ENCODE measurements at regions not wholly inside any gene's neighbourhood (a gene's known extent, or its start where the extent isn't known, plus 50 kb on each side); places are given as distances from the start of the nearest gene placed in this dataset.

DNA sequence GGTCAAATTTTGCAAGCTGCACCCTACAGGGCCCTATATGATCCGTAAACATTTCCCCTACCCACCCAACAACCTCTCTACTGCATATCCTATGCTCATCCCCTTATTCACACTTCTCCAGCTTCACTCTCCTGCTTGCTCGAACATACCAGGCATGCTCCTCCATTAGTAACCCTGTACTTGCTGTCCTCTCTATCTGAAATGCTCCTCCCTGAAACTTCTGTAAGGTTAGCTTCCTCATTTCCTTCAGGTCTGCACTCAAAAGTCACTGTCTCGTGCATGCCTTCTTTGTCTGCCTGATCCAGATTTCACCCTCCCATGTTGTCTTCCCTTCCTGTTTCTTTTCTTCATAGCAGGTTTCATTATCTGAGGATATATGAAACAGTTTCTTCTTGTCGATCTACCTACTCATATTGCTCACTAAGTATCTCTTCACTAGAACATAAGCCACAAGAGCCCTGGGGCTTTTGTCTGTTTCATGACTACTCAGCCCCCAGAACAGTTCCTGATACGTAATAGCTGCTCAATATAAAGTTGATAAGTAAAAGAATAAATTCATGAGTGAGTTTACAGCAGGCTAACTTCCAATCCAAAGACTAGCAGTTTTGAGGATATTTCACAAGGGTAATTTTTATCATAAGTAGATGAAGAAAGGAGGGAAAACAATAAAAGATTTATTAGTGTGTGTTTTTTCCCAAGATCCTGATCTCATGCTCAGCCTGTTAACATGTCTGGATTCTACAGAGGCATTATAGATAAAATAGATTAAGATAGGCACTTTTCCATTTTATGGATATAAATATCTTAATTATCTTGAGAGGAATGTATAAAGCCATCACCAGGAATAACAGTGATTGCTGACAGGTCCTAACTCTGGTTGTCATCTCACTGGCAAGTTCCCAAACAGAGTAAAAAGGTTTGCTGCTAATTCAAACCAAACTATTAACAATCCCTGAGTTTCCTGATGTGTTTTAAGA, 392.5 kb upstream of the ESRRG start:
- peaks cover 6% of the 10 kb centered on the region for H3K9me3 Mint-ChIP-seq
- H3K27me3 Mint-ChIP-seq = peaks cover 5% of the 10 kb centered on the region
- H3K27ac Mint-ChIP-seq = no peak overlapping the region
- H3K4me1 Mint-ChIP-seq = no peaks in the 10 kb centered on the region
- DNase-seq = no peak
- H3K36me3 Mint-ChIP-seq = no peaks in the 10 kb centered on the region
- no peak overlapping the region for H3K4me3 Mint-ChIP-seq

DNA sequence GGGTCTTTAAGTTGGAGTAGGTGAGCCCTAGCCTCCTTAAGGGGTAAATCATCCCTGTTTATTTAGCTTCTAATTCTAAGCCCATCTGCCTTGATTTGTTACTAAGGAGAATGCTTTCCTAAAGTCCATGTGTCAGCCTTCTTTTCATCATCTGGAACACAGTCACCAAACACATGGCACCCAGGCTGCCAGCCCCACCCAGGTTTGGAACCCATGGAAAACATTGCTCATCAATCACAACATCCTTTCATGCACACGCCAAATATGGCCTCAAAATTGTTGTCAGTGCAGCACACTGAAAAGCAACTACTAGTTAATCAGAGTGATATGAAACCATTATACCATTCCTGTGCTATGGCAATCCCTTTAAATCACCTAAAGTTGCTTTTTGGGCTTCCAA, 386.7 kb upstream of the ESRRG start:
- Mint-ChIP-seq H3K27me3 (no peaks in the 10 kb centered on the region), H3K27ac (no peak overlapping the region), H3K36me3 (no peaks in the 10 kb centered on the region), H3K9me3 (peaks cover 1% of the 10 kb centered on the region), H3K4me1 (no peaks in the 10 kb centered on the region), H3K4me3 (no peak overlapping the region)
- DNase-seq = no peak

DNA sequence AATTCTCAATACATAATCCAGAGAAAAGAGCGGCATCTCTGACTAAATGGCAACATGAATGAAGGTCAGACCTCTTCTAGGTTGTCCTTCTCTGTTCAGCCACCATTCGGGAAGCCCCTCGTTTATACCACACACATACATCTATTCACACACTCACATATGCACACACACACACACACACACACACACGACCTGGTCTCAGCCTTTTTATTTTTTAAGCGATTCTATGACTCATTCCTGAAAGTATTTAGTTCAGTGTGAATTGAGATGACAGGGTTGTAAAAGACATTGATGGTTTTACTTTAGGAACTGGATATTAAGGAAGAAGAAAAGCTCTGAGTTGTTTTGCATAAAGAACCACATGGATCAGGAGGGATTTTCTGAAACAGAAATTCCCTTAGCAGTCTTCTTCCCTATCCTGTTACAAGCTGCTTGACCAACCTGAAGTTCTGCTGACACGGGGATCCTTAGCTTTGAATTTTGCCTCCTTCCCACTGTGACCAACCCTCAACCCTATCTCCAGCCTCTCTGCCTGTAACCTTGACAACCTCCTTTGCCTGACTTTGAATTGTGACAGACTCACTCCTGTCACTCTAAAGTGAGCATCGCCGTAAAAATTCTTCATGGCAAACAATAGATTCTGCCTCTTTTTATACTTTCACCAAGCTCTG, 383.1 kb upstream of the ESRRG start:
- Mint-ChIP-seq H3K27ac (no peak overlapping the region), H3K9me3 (no peaks in the 10 kb centered on the region), H3K36me3 (no peaks in the 10 kb centered on the region), H3K4me3 (no peak overlapping the region), H3K27me3 (no peaks in the 10 kb centered on the region), H3K4me1 (no peaks in the 10 kb centered on the region)
- DNase-seq = no peak

DNA sequence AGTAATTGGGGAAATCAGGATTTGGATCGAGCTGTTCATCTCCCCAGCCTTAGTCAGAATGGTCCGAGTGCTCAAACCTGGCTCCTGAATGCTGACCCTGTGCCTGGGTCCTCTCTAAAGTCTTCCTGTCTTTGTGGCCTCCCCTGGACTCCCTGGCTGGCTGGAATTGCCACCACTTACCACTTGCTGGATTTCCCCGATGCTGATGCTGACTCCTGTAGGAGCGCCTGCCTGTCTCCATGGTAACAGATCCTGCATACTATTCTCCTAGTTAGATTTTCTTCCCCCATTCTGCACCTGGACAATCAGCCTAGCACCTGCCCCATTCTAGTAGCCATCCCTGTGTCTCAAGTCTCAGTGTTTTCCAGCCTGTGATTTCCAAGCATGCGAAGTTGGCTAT, 382.2 kb upstream of the ESRRG start:
- no peak for DNase-seq
- Mint-ChIP-seq H3K27ac (no peak overlapping the region), H3K4me3 (no peak overlapping the region), H3K36me3 (no peaks in the 10 kb centered on the region), H3K4me1 (no peaks in the 10 kb centered on the region), H3K27me3 (no peaks in the 10 kb centered on the region), H3K9me3 (no peaks in the 10 kb centered on the region)

DNA sequence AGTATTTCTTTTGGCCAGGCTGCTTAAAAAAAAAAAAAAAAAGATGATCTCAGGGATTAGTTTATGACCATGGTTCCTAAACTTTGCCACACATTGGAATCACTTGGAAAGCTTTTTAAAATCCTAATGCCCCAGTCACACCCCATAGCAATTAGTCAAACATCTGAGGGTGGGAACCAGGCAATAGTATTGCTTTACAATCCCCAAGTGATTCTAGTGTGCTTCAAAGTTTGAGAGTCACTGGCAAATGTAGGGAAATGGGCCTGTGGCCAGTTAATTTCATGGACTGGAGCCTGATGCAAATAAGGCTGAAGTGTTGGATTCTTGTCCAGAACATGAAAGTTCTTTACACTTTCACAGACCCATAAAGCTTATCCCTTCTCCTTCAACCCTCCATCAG, 374.6 kb upstream of the ESRRG start:
- DNase-seq = no peak
- Mint-ChIP-seq H3K9me3 (no peaks in the 10 kb centered on the region), H3K36me3 (no peaks in the 10 kb centered on the region), H3K27me3 (peaks cover 5% of the 10 kb centered on the region), H3K27ac (no peak overlapping the region), H3K4me1 (no peaks in the 10 kb centered on the region), H3K4me3 (no peak overlapping the region)

DNA sequence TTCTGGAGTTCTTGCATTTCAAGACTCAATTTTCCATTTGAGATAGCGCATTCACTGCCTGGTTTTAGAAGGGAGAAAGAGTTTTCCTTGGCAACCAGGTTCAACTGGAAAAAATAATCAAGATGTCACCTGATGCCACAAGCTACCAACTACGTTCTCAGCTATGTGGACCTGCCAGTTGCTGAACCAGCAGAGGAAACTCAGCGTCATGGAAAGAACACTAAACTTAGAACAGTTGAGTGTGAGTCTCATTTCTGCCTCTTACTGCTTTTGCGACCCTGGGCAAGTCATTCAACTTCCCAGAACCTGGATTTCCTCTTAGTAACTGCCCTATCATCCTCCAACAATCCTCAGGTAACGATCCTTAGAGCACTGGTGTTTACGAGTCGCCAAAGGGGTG, 373.0 kb upstream of the ESRRG start:
- no peak overlapping the region for H3K27ac Mint-ChIP-seq
- H3K4me1 Mint-ChIP-seq = no peaks in the 10 kb centered on the region
- no peak overlapping the region for H3K4me3 Mint-ChIP-seq
- peaks cover 18% of the 10 kb centered on the region for H3K27me3 Mint-ChIP-seq
- DNase-seq = no peak
- H3K36me3 Mint-ChIP-seq = no peaks in the 10 kb centered on the region
- H3K9me3 Mint-ChIP-seq = no peaks in the 10 kb centered on the region

DNA sequence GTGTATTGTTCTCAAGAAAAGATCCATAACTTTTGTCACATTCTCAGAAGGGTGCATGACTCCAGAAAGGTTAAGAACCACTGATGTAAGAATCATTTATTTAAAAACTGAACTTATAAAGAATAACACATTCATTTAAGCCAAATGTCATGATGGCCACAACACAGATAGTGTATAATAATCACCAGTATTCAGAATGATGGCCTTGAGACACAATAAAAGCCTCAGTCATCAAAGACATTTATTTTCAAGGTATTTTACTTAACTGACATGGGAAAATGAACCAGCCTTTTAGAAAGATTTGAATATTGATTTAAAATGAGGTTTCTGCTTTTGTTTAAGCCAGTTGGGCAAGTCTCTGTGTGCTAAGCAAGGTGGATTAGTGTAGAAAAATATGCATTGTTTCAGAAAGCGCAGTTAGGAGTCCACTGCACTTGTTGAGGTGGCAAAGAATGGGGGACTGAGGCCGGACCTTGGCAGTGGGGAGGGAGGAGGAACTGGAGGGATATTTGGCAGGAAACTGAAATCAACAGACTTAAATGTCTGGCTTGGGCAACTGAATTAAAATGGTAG, 371.9 kb upstream of the ESRRG start:
- Mint-ChIP-seq H3K36me3 (no peaks in the 10 kb centered on the region), H3K9me3 (no peaks in the 10 kb centered on the region), H3K27ac (no peak overlapping the region), H3K4me1 (no peaks in the 10 kb centered on the region), H3K27me3 (peaks cover 29% of the 10 kb centered on the region), H3K4me3 (no peak overlapping the region)
- DNase-seq = no peak

DNA sequence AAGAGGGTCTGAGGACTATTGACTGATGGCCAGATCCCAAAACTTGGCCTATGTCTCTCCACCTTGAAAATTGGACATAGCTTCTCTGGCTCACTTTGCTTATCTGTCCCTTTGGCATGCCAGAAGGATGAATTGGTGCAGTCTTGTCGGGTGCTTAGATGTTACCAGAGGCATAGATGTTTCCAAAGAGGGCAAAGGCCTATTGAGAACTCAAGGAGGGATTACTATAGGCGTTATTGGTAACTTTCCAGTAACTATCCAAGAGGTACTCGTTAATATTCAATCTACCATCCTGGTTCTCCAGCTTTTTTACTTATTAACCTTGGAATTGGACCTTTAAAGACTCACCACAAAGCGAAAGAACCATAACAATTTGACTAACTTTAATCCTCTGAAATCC, 368.3 kb upstream of the ESRRG start:
- H3K27ac Mint-ChIP-seq = no peak overlapping the region
- H3K4me3 Mint-ChIP-seq = no peak overlapping the region
- H3K27me3 Mint-ChIP-seq = peaks cover 51% of the 10 kb centered on the region
- H3K4me1 Mint-ChIP-seq = peaks cover 3% of the 10 kb centered on the region
- no peaks in the 10 kb centered on the region for H3K36me3 Mint-ChIP-seq
- H3K9me3 Mint-ChIP-seq = no peaks in the 10 kb centered on the region
- no peak for DNase-seq

DNA sequence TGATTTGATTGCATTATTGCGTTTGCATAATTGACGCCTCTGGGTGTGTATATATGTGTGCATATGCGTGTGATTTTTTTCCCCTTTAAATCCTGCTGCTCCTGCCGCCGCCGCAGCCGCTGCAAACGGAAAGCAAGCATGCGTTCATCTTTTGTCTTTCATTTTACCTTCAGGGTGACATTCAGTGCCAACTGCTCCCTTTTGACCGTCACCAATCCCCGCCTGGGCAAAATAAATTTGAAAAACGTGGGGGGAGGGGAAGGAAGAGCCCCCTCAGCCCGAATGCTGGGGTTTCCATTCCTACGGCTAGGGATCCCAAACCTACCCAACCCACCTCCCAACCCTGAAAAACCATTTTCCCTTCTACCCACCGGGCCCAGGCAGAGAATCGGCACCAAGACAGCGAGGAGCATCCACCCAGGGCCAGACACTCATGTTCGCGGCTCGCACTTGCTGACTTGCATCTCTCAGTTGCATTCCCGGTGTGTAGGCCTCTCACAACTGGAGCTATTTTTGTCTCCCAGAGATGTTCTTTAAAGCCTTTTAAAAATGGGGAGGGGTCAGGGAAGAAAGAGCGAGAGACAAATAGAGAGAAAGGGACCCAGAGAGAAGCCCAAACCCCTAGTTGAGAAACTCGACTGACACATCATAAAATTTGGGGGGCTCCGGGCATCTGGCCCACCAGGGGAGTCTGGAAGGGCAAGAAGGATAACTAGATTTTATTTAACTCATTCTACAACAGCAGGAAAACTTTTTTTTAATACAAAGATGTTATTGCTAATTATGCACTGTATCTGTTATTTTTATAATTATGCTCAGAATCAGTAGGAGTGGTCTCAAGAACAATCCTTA, 367.1 kb upstream of the ESRRG start:
- no peak for DNase-seq
- Mint-ChIP-seq H3K27ac (no peak overlapping the region), H3K9me3 (no peaks in the 10 kb centered on the region), H3K27me3 (peaks cover 51% of the 10 kb centered on the region), H3K4me3 (no peak overlapping the region), H3K4me1 (peaks cover 3% of the 10 kb centered on the region), H3K36me3 (no peaks in the 10 kb centered on the region)

DNA sequence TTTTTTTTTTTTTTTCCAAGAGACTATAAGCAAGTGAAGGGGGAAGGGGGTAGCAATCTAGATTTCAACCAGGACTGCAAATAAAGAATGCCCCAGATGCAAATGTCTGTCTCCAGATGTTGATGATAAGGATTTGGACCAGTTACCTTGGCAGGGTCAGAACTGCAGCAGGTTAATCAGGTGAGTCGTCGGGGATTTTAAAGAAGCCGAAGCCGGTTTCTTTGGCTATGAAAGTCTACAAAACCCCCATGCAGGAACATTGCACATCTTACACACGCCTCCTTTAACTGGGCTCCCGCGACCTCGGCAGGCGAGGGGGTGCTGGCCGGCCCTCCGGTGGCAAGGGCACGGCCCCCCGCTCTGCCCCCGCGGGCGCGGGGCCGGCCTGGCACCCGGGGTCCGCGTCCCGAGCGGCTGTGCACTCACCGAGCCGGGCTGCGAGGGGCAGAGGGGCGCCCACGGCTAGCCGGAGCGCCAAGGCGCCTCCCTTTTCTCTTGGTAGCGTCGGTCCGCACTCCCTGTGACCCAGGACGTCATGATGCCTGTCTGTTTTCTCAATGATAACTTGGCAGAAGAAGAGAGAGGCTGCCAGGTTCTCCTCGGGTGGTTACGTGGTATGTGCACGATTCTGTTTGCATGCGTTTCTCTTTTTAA, 366.3 kb upstream of the ESRRG start:
- Mint-ChIP-seq H3K4me1 (peaks cover 3% of the 10 kb centered on the region), H3K27ac (no peak overlapping the region), H3K4me3 (no peak overlapping the region), H3K36me3 (no peaks in the 10 kb centered on the region), H3K9me3 (no peaks in the 10 kb centered on the region), H3K27me3 (peaks cover 51% of the 10 kb centered on the region)
- DNase-seq = no peak

DNA sequence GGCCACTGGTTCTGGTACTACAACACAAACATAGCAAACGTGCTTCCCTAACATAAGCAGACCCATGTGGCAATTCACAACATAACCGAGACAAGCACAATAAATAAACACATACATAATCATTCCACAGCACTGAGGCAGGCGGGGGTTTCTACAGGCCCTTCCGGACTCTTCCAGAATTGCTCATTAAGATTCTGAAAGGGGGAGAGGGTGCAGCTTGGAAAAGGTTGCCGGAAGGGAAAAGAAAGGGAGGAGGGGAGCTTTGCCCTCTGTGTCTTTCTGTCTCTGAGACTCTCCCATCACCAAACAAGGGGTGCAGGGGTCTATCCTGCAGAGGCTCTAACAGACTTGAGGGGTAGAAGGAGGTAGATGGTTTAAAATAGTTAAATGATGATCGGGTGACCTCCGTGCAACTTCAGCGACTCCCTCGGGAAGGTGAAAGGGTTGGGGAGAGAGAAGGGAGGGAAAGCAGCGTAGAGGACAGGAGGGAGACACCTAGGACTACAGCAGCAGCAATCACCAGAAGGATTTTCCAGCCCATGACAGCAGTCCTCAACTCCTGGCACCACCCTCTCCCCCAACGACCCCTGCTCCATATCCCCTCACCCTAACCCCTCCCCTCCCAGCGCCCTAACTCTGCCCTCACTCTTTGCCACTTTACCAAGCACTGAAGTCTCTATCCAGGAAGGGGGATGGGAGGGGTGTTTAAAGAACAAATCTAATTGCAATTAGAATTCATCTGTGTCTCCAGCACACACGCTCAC, 365.5 kb upstream of the ESRRG start:
- Mint-ChIP-seq H3K4me3 (no peak overlapping the region), H3K36me3 (no peaks in the 10 kb centered on the region), H3K9me3 (no peaks in the 10 kb centered on the region), H3K4me1 (peaks cover 3% of the 10 kb centered on the region), H3K27me3 (peaks cover 51% of the 10 kb centered on the region), H3K27ac (no peak overlapping the region)
- no peak for DNase-seq

DNA sequence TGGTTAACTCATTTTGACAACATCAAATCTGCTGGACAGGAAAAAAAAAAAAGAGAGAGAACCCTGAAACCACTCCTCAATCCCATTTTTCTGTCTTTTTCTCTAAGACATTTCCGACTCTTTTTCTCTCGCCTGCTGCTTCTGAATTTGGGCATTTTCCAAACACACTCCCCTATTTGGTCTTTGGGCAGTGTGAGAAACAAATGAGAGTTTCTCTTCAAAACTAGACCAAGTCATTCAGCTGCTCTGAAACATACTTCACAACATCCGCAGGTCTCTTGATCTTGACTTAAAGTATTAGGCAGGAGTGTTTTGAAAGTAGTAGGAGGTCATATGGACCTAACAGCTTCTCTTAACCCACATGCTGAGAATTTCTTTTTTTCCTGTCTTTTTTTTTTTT, 364.8 kb upstream of the ESRRG start:
- Mint-ChIP-seq H3K36me3 (no peaks in the 10 kb centered on the region), H3K4me1 (peaks cover 3% of the 10 kb centered on the region), H3K4me3 (no peak overlapping the region), H3K27me3 (peaks cover 51% of the 10 kb centered on the region), H3K27ac (no peak overlapping the region), H3K9me3 (no peaks in the 10 kb centered on the region)
- no peak for DNase-seq

DNA sequence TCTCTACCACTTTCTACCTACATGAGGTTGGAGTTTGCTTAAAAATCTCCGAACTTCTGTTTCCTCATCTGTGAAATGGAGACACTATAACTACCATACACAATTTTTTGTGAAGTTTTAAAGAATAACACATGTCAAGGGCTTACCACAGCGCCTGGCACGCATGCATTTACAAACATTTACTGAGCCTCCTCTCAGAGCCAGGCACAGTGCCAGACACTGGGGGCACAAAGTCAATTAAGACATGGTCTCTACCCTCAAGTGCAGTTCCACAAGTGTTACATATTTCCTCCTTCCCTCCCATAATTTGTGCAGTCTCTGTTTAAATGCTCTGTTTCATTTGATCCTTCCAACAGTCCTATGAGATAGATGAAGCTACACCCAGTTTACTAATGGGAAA, 356.4 kb upstream of the ESRRG start:
- Mint-ChIP-seq H3K4me3 (no peak overlapping the region), H3K9me3 (no peaks in the 10 kb centered on the region), H3K4me1 (no peaks in the 10 kb centered on the region), H3K27ac (no peak overlapping the region), H3K36me3 (no peaks in the 10 kb centered on the region), H3K27me3 (peaks cover 5% of the 10 kb centered on the region)
- DNase-seq = no peak

DNA sequence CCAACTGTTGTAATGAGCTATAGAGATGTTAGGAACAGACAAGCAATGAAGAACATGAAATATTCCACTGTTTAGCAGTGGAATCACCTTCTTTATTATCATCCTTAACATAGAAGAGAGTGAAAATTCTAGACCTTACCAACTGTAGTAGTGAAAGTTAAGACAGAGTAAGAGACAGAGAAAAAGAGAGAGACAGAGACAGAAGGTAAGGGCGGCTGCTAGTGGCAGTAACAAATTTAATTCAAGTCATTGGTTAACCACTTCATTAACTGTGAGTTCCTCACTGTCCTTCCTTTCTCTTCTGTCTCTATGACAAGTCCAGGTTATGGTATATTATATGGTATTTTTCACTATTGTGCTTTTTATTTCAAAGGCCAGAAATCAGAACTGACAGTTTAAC, 355.7 kb upstream of the ESRRG start:
- Mint-ChIP-seq H3K4me3 (no peak overlapping the region), H3K27ac (no peak overlapping the region), H3K36me3 (no peaks in the 10 kb centered on the region), H3K9me3 (no peaks in the 10 kb centered on the region), H3K4me1 (no peaks in the 10 kb centered on the region), H3K27me3 (peaks cover 5% of the 10 kb centered on the region)
- DNase-seq = no peak
